ENCODE measurements at regions not wholly inside any gene's neighbourhood (a gene's known extent, or its start where the extent isn't known, plus 50 kb on each side); places are given as distances from the start of the nearest gene placed in this dataset.

- Histone ChIP-seq H3K9me3 (no peaks in the 10 kb centered on the region), H3K27me3 (no peaks in the 10 kb centered on the region), H3K4me3 (no peak overlapping the region), H4K20me1 (no peaks in the 10 kb centered on the region), H3K4me2 (peak overlapping the region; percentile 88), H3K9ac (no peak overlapping the region), H3K27ac (no peak overlapping the region; the same call in 1 of the 2 replicates), H3K4me1 (peaks cover 40% of the 10 kb centered on the region), H3K36me3 (no peaks in the 10 kb centered on the region)
- TF ChIP-seq Cebpa-rat (IDR thresholded peaks at IDR 0.05) = no peak
Measured at GRCh38 chr3:193996641-193997089, 139.3 kb upstream of the HES1 start.

DNA sequence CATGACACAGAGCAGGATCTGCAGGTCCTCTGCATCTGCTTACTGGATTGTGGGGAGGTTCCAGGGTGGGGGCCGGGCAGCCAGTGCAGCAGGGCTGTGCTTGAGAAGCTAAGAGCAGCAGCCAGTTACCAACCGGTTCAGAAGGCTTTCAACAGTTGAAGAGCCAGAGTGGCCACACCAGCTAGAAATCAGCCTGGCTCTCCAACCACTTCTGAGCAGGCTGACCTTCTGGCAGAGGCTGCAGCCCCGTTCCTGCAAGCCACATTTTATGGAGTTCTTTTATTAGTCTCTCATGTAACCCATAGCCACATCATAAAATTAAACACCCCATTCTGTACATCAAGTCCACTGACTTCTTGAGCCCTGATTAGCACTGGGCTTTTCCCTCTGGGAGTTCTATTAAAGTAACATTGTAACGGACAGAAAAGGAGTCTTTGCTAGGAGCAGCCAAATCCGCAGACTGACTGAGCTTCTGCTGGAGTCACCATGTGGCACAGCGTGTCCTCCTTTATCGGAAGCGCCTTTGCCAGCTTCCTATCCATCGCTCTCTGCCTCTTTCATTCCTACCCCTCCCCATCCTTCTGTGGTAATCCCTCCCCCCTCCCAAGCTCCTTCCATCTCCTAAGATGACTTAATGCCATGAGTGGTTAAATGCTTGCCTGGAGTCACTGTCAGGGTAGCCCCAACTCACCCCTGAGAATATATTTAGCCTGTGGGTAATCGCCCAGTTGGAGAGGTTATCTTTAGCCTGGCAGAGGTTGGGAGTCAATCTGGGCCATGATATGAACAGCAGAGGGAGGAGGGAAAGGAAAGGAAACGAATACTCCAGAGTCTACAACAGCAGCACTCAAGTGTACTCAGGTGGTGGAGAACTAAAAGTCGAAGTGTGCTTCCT is 138.5 kb upstream of the HES1 start:
- peak overlapping the region; percentile 26; the same call in 1 of the 2 replicates for H3K4me3 ChIP-seq
- no peaks in the 10 kb centered on the region for H3K36me3 ChIP-seq
- TF ChIP-seq Cebpa-rat (IDR thresholded peaks at IDR 0.05) = no peak
- H3K9me3 ChIP-seq = no peaks in the 10 kb centered on the region
- H3K9ac ChIP-seq = peak overlapping the region; percentile 34
- peak overlapping the region; percentile 10; the same call in 1 of the 2 replicates for H3K27ac ChIP-seq
- no peaks in the 10 kb centered on the region for H3K27me3 ChIP-seq
- peaks cover 48% of the 10 kb centered on the region for H3K4me1 ChIP-seq
- peak overlapping the region; percentile 88 for H3K4me2 ChIP-seq
- no peaks in the 10 kb centered on the region for H4K20me1 ChIP-seq

- Histone ChIP-seq H3K9me3 (no peaks in the 10 kb centered on the region), H3K4me3 (peak overlapping the region; percentile 26; the same call in 1 of the 2 replicates), H3K27ac (peak overlapping the region; percentile 10; the same call in 1 of the 2 replicates), H3K9ac (no peak overlapping the region; the same call in 1 of the 2 replicates), H3K27me3 (no peaks in the 10 kb centered on the region), H3K4me2 (peak overlapping the region; percentile 88), H3K36me3 (no peaks in the 10 kb centered on the region), H3K4me1 (peaks cover 54% of the 10 kb centered on the region), H4K20me1 (no peaks in the 10 kb centered on the region)
- no peak for TF ChIP-seq Cebpa-rat (IDR thresholded peaks at IDR 0.05)
Measured at GRCh38 chr3:193998123-193998448, 137.9 kb upstream of the HES1 start.

DNA sequence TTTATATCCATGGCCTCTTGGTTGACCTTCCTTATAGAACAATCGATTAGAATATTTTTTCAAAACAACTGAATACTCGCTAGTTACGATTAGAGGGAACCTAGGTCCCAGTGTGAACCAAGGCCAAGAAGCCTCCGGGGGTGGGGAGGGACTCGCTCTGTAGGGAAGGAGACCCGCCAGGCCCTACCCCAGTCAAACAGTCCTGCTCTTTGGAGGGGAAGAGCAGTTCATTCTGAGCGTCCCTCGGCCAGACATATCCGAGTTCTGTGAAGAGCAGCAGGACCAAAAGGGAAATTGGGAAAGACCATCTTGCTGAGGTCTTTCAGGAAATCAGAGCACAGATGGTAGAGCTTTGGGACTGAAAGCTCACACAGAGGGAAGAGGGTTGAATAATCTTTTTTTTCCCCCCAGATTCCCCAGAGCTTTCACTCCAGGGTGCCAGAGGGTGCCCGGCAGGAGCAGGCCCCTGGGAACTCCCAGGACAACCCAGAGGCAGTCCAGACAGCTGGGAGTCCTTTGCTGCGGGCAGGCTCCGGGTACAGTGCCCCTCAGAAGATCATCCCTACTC is 137.2 kb upstream of the HES1 start:
- no peak overlapping the region for H3K9ac ChIP-seq
- H3K36me3 ChIP-seq = no peaks in the 10 kb centered on the region
- no peaks in the 10 kb centered on the region for H3K27me3 ChIP-seq
- no peak overlapping the region for H3K4me3 ChIP-seq
- peak overlapping the region; percentile 88 for H3K4me2 ChIP-seq
- no peaks in the 10 kb centered on the region for H3K9me3 ChIP-seq
- TF ChIP-seq Cebpa-rat (IDR thresholded peaks at IDR 0.05) = no peak
- H4K20me1 ChIP-seq = no peaks in the 10 kb centered on the region
- H3K4me1 ChIP-seq = peaks cover 60% of the 10 kb centered on the region
- no peak overlapping the region; the same call in 1 of the 2 replicates for H3K27ac ChIP-seq

DNA sequence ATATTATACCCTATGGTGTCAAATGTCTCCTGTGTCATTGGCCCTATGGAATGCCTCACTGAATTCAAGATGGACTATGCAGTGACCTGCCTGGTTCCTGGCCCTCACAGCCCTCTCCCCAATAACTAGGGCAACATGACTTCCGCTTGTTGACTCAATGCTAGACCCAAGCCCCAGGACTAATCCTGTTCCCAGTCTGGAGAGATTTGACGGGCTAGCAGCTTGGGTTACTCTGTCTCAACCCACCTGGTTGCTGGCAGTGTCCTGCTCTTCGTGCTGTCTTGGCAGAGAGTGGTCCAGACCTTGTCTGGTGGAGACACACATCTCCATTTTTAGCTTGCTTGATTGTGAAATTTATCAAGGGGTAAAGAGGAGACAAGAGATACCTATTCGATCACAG is 135.8 kb upstream of the HES1 start:
- Histone ChIP-seq H3K9ac (no peak overlapping the region), H3K4me1 (peaks cover 74% of the 10 kb centered on the region), H4K20me1 (no peaks in the 10 kb centered on the region), H3K4me2 (no peak overlapping the region), H3K9me3 (no peaks in the 10 kb centered on the region), H3K27ac (no peak overlapping the region), H3K4me3 (no peak overlapping the region), H3K36me3 (no peaks in the 10 kb centered on the region), H3K27me3 (no peaks in the 10 kb centered on the region)
- no peak for TF ChIP-seq Cebpa-rat (IDR thresholded peaks at IDR 0.05)

GRCh38 chr3:194000712-194001111 is 135.2 kb upstream of the HES1 start:
- peaks cover 77% of the 10 kb centered on the region for H3K4me1 ChIP-seq
- H4K20me1 ChIP-seq = no peaks in the 10 kb centered on the region
- no peaks in the 10 kb centered on the region for H3K9me3 ChIP-seq
- H3K27ac ChIP-seq = no peak overlapping the region
- no peaks in the 10 kb centered on the region for H3K36me3 ChIP-seq
- no peak overlapping the region for H3K9ac ChIP-seq
- no peak overlapping the region for H3K4me3 ChIP-seq
- no peaks in the 10 kb centered on the region for H3K27me3 ChIP-seq
- H3K4me2 ChIP-seq = no peak overlapping the region
- no peak for TF ChIP-seq Cebpa-rat (IDR thresholded peaks at IDR 0.05)

DNA sequence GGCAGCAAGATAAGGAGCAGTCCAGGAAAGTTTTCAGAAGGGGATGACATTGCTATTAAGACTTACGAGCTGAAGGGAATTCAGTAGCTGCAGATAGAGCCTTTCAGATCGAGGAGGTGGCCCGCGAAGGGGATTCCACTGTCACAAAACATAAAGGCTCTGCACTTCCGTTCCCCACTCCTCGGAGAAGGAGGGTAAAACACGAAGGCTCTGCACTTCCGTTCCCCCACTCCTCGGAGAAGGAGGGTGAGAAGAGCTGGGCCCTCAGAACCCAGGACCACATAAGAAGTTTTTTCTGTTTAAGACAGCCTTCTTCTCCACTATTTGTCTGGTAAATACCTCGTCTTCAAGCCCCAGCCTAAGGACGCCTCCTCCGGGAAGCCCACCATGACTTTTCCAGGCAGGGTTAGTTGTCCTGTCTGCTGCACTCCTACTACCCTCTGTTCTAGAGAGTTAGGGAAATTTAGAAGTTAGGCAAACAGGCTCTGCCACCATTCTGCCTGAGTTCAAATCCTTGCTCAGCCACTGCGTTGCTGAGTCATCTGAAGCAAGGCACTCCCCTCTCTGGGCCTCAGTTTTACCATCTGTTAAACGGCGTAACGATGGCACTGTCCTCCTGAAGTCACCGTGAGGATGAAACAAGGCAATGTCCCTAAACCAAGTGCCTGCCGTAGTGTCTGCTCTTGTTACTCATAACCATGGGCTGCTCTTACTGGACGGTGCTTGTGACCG is 134.1 kb upstream of the HES1 start:
- Histone ChIP-seq H3K27ac (no peak overlapping the region), H3K27me3 (no peaks in the 10 kb centered on the region)

DNA sequence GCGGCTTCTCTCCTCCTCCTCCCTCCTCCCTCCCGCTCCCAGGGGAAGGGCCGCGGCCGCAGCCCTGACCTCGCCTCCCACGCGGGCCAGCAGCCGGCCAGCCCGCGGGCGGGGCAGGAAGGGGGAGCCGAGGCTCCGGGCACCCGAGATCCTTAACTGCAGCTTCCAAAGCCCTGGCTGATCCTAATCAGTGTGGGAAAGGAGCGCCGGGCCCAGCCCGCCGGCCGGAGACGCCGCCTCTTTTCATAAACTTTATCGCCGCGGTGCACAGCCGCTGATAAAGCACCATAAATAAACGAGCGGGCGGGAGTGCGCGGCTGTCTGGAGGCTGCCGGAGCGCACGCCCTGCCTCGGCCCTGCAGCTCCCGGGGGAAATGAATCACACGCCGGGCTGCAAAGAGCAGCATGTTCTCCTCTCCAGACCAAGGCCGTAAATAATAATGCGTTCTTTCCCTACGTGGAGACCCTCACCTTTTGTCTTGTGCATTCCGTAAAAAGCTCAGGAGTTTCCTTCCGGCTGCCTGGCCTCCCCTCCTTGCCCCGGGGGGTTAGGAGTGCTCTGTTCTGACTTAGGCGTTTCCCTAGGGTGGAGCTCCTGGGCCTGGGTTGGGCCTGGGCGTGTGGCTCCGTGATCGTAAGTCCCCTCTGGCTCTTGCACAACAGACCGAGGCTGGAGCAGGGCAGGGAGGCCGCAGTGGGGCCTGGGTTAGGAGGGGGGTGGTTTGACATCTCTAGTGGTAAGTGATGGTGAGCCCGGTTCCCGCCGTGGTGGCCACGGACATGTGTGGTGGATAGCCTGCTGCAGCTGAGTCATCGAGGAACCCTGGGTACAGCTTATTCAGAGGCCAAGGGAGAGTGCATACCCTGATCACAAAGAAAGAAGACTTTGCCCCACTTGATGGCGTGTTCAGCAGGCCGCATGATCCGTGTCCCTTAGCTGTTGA is 132.6 kb upstream of the HES1 start:
- peak overlapping the region; percentile 59 for H3K27ac ChIP-seq
- H3K4me1 ChIP-seq = peaks cover 55% of the 10 kb centered on the region

More for the DNA sequence above, 134.1 kb upstream of the HES1 start:
- H3K4me1 ChIP-seq = peaks cover 70% of the 10 kb centered on the region
- no peaks in the 10 kb centered on the region for H3K36me3 ChIP-seq
- H3K9ac ChIP-seq = no peak overlapping the region
- H3K4me3 ChIP-seq = no peak overlapping the region
- no peaks in the 10 kb centered on the region for H3K9me3 ChIP-seq
- no peak for TF ChIP-seq Cebpa-rat (IDR thresholded peaks at IDR 0.05)
- H3K4me2 ChIP-seq = peak overlapping the region; percentile 98; the same call in 1 of the 2 replicates
- H4K20me1 ChIP-seq = no peaks in the 10 kb centered on the region

More for the DNA sequence above, 132.6 kb upstream of the HES1 start:
- Histone ChIP-seq H3K36me3 (no peaks in the 10 kb centered on the region), H3K27me3 (no peaks in the 10 kb centered on the region), H3K9ac (peak overlapping the region; percentile 71), H4K20me1 (no peaks in the 10 kb centered on the region), H3K4me2 (peak overlapping the region; percentile 98), H3K4me3 (peak overlapping the region; percentile 71), H3K9me3 (no peaks in the 10 kb centered on the region)
- peak; percentile 48; the same call in 1 of the 2 replicates for TF ChIP-seq Cebpa-rat (IDR thresholded peaks at IDR 0.05)

Data from BLaER1 (cell line).